Naive B cell (primary cell): ENCODE measurements at regions not wholly inside any gene's neighbourhood (a gene's known extent, or its start where the extent isn't known, plus 50 kb on each side); places are given as distances from the start of the nearest gene placed in this dataset.

ENCODE experiments used
- ATAC-seq, 2 donors: fragments of 150-1000 bp; cut with Tn5 transposase; 2 replicates each; pipeline ENCODE4 v1.10.0; 2021; ENCODE audit warnings: low read depth in 2 of 2, mild to moderate bottlenecking in 2 of 2, moderate library complexity in 2 of 2
- DNase-seq: peaks from one replicate; pipeline ENCODE4 v3.0.0; 2022
- H3K27ac Mint-ChIP-seq, 6 donors: one replicate each; pipeline ENCODE4 v1.8.0; 2020 to 2022; ENCODE audit warnings: mild to moderate bottlenecking in 6 of 6, mixed read lengths in 6 of 6, moderate library complexity in 5 of 6, inconsistent platforms in 2 of 6
- H3K27me3 Mint-ChIP-seq, 3 donors: one replicate each; pipeline ENCODE4 v1.8.0; 2021 to 2022; ENCODE audit warnings: mixed read lengths in 3 of 3, mild to moderate bottlenecking in 1 of 3
- H3K36me3 Mint-ChIP-seq, 2 donors: one replicate each; pipeline ENCODE4 v1.8.0; 2020 to 2022; ENCODE audit warnings: mixed read lengths in 2 of 2, inconsistent platforms in 1 of 2, mild to moderate bottlenecking in 1 of 2
- H3K4me1 Mint-ChIP-seq, 3 donors: one replicate each; pipeline ENCODE4 v1.8.0; 2020 to 2022; ENCODE audit warnings: mixed read lengths in 3 of 3, inconsistent platforms in 1 of 3, mild to moderate bottlenecking in 1 of 3, moderate library complexity in 1 of 3
- H3K4me3 Mint-ChIP-seq, 8 donors: one replicate each; pipeline ENCODE4 v1.8.0; 2020 to 2022; ENCODE audit warnings: mild to moderate bottlenecking in 8 of 8, mixed read lengths in 8 of 8, moderate library complexity in 8 of 8, inconsistent platforms in 2 of 8
- H3K9me3 Mint-ChIP-seq, 7 donors: one replicate each; pipeline ENCODE4 v1.8.0; 2020 to 2022; ENCODE audit warnings: mixed read lengths in 7 of 7, mild to moderate bottlenecking in 5 of 7, inconsistent platforms in 2 of 7, moderate library complexity in 1 of 7

DNA sequence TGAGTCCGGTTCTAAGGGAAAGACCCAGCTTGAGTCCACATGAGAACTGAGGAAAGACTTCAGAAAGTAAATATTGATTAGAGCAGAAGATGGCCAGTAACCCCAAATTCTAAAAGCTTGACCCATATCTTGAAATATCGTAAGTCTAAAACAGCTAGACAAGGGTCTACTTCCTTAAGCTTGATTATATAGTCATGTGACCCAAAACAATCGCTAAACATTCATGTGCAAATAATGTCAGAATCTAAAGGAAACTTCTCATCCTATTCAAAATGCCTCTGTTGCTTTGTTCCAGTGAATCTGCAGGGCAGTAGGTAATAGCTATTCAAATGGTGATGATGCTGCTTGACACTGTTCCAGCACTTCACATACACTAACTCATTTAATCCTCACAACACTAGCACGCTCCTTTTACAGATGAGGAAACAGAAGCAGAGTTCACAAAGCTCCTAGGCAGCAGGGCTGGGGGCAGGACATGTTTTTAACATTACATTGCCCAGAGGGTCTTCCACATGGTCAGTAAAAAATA lies 52.6 kb downstream of the TCF20 start:
- H3K4me1 Mint-ChIP-seq, result peaks cover 50 to 53% (median 50%) of the 10 kb centered on the region in 3 donors
- no peaks in the 10 kb centered on the region for H3K27me3 Mint-ChIP-seq
- H3K27ac Mint-ChIP-seq, result peak overlapping the region in 3 of 6 donors; percentile 44 to 65 (median 60)
- peaks cover 0 to 11% of the 10 kb centered on the region in 2 donors for H3K36me3 Mint-ChIP-seq
- H3K9me3 Mint-ChIP-seq, result no peaks in the 10 kb centered on the region
- DNase-seq (no peak), ATAC-seq (no peak)
- H3K4me3 Mint-ChIP-seq, result no peak overlapping the region

DNA sequence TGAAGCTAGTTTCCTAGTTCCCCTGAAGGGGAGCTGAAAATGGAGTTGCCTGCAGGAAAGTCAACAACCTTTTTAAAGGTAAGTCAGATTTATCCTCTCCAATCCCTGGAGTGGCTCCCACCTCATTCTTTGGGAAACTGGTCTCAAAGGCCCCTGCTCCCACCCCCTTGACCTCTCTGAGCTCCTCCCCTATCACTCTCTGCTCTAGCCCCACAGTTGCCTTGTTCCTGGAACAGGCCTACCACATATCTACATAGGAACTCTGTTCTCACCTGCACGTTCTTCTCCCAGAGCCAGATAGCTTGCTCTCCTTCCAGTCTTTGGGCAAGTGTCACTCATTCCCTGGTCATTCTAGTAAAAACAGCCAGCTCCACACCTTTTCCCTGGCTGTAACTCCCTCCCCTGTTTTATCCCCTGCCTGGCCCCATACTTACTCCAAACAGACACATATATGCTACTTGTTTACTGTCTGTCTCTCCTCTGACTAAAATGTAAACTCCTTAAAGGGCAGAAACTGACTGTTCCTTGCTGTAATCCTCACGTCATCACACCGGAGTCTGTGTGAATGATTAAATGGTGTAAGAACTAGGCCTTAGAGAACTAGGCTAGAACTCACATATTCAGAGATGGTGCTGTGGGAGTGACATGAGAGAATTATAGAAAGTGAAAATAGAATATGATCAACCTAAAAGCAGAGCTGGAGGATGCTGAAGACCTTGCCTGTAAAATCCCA lies 53.3 kb downstream of the TCF20 start:
- Mint-ChIP-seq H3K27me3 (no peaks in the 10 kb centered on the region), H3K27ac (peak overlapping the region; percentile 37 to 86 (median 64)), H3K4me1 (peaks cover 44 to 46% (median 46%) of the 10 kb centered on the region in 3 donors), H3K4me3 (no peak overlapping the region), H3K36me3 (peaks cover 0 to 11% of the 10 kb centered on the region in 2 donors), H3K9me3 (no peaks in the 10 kb centered on the region)
- DNase-seq (no peak), ATAC-seq (no peak)

DNA sequence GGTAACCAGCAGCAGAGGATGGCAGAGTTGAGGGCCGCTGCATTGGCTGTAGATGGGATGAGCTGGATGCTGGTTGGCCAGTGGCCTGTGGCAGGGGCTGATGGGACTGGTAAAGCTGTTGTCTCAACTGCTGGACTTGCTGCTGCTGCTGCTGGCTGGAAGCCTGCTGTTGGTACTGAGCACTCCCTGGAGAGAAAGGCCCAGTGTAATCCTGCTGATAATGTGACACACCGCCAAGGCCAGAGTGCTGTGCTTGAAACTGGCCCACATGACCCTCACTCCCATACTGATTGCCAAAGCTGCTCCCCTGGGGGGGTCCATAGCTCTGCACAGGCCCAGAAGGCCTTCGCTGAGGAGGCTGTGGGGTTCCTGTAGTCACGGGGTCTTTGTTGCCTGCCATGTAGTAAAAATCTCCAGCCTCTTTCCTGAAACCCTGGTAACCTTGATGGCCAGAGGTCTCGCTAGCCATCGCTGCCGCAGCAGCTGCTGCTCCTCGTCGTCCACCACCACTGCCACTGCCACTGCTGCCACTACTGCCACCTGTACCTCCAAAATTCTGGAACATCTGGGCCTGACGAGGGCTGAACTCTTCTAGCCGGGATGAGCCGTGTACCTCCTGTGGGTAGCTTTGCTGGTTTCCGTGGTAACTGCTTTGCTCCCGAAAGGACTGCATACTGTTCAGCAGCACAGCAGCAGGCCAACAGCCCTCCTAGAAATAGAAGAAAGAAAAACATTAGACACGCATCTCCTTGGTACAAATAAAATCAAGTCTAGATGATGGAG lies 55.6 kb downstream of the TCF20 start:
- H3K36me3 Mint-ChIP-seq, result peaks cover 20 to 21% of the 10 kb centered on the region in 2 donors

DNA sequence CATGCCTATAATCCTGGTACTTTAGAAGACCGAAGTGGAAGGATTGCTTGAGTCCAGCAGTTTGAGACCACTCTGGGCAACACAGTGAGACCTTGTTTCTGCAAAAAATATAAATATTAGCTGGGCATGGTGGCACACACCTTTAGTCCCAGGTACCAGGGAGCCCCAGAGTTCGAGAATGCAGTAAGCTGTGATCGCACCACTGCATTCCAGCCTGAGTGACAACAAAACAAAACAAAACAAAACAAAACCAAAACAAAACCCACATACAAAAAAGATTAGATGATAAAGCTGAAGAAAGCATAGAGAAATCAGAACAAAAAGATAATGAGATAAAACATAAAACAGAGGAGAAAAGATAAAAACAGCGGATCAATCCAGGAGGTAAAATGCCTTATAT lies 62.1 kb downstream of the TCF20 start:
- peak overlapping the region in 1 of 8 donors; percentile 77 for H3K4me3 Mint-ChIP-seq
- DNase-seq (no peak), ATAC-seq (no peak)
- no peaks in the 10 kb centered on the region for H3K27me3 Mint-ChIP-seq
- peaks cover 42 to 47% (median 46%) of the 10 kb centered on the region in 3 donors for H3K4me1 Mint-ChIP-seq
- H3K36me3 Mint-ChIP-seq, result peaks cover 16 to 27% of the 10 kb centered on the region in 2 donors
- peak overlapping the region in 4 of 6 donors; percentile 3 to 84 (median 64) for H3K27ac Mint-ChIP-seq
- no peaks in the 10 kb centered on the region for H3K9me3 Mint-ChIP-seq

More for the DNA sequence above, 55.6 kb downstream of the TCF20 start:
- Mint-ChIP-seq H3K27me3 (no peaks in the 10 kb centered on the region), H3K27ac (peak overlapping the region in 3 of 6 donors; percentile 49 to 76 (median 66)), H3K9me3 (no peaks in the 10 kb centered on the region), H3K4me3 (no peak overlapping the region), H3K4me1 (peaks cover 36 to 43% (median 40%) of the 10 kb centered on the region in 3 donors)
- no peak for DNase-seq
- ATAC-seq, result no peak

DNA sequence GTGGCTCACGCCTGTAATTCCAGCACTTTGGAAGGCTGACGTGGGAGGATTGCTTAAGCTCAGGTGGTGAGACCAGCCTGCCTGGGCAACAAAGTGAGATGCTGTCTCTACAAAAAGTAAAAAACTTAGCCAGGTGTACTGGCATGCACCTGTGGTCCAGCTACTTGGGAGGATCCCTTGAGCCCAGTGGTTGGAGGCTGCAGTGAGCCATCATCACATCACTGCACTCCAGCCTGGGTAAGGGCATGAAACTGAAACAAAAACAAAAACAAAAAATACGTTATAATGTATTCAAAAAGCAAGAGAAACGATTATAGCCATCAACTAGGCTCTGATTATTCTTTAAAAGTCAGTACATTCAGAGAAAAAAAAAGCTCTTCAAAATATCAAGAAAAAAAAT lies 62.5 kb downstream of the TCF20 start:
- ATAC-seq (peak in 1 of 2 donors; percentile 28), DNase-seq (no peak)
- Mint-ChIP-seq H3K36me3 (peaks cover 16 to 30% of the 10 kb centered on the region in 2 donors), H3K27ac (peak overlapping the region in 1 of 6 donors; percentile 3), H3K9me3 (no peaks in the 10 kb centered on the region), H3K4me3 (peak overlapping the region in 2 of 8 donors; percentile 2 to 77), H3K27me3 (no peaks in the 10 kb centered on the region), H3K4me1 (peaks cover 46 to 51% (median 49%) of the 10 kb centered on the region in 3 donors)

DNA sequence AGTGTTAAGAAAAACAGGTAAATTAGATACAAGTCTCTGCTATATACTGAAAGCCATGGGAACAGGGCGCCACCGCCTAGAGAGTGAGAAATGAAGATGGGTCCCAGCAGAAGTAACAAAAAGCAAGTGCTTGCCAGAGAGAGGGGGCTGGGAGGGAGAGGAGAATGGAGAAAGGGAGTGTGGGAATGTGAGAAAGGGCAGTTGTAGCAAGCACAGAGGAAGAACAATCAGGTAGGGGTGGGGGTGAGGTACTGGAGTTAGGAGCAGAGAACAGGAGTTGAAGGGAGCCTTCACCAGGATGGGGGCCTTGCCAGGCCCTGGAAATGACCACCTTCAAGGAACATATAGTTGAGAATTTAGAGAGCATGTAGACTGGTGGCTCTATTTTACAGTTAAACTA lies 66.8 kb downstream of the TCF20 start:
- Mint-ChIP-seq H3K27ac (peak overlapping the region in 3 of 6 donors; percentile 19 to 89 (median 49)), H3K9me3 (no peaks in the 10 kb centered on the region), H3K4me1 (peaks cover 32 to 59% (median 32%) of the 10 kb centered on the region in 3 donors), H3K27me3 (no peaks in the 10 kb centered on the region), H3K36me3 (peaks cover 22 to 25% of the 10 kb centered on the region in 2 donors), H3K4me3 (peak overlapping the region in 1 of 8 donors; percentile 64)
- DNase-seq (no peak), ATAC-seq (no peak)

DNA sequence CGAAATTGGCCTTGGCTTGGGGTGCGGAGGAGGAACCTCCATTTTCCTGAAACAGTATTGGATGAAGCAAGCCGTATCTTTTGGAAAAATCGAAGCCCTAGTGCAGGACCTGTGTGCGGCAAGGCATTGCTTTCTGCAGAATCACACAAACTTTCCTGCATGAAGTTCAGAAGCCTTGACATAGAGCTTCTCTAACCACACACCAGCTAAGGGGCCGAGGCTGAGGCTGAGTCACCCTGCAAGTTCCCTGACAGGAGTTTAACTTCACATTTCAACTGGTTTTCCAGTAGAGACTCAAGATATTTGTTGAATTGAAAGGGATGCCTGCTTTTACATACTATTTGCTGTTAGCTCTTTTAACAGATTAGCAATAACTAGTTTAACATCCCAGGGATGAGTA lies 67.8 kb downstream of the TCF20 start:
- Mint-ChIP-seq H3K9me3 (no peaks in the 10 kb centered on the region), H3K4me1 (peaks cover 24 to 50% (median 28%) of the 10 kb centered on the region in 3 donors), H3K27ac (peak overlapping the region in 2 of 6 donors; percentile 53 to 65), H3K36me3 (peaks cover 22 to 25% of the 10 kb centered on the region in 2 donors), H3K4me3 (peak overlapping the region in 1 of 8 donors; percentile 66), H3K27me3 (no peaks in the 10 kb centered on the region)
- DNase-seq (no peak), ATAC-seq (no peak)

DNA sequence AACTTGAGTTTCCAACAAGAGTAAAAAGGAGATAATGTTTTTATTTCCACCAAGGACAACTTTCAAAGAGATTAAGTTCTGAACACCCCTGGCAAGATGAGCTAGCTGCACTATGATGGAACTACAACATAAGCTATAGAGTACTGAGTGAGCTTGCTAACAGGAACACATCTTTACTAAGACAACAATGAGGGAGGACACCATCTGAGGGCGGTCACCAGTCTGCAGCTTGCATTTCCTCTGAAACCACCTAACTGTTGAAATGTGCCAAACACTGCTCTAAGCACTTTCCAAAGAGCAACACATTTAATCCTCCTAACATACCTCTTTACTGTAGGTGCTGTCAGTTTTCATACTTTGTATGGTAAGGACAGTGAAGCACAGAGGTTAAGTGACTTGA lies 68.4 kb downstream of the TCF20 start:
- Mint-ChIP-seq H3K9me3 (no peaks in the 10 kb centered on the region), H3K4me3 (no peak overlapping the region), H3K27ac (no peak overlapping the region), H3K36me3 (peaks cover 22 to 25% of the 10 kb centered on the region in 2 donors), H3K4me1 (peaks cover 24 to 48% (median 29%) of the 10 kb centered on the region in 3 donors), H3K27me3 (no peaks in the 10 kb centered on the region)
- no peak for ATAC-seq
- DNase-seq, result no peak

DNA sequence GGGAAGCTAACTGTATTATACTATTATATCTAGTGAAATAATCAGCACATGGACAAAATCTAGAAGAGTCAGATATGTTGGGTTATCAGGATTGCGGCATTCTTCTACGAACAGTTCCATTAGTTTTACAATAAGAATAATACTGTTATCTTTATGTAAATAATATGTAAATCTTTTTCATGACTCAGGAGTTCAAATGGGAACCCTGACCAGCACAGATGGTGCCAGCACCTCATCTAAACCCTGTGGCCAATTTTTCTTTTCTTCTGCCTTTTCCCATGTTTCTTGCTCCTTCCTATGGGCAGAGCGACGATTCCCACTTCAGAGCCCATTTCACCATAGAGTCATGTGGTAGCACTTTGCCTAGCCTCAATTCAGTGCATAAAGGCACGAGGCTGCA lies 68.4 kb upstream of the CYP2D6 start:
- H3K27me3 Mint-ChIP-seq, result no peaks in the 10 kb centered on the region
- H3K9me3 Mint-ChIP-seq, result no peaks in the 10 kb centered on the region
- no peak overlapping the region for H3K27ac Mint-ChIP-seq
- no peak overlapping the region for H3K4me3 Mint-ChIP-seq
- H3K4me1 Mint-ChIP-seq, result peaks cover 25 to 57% (median 29%) of the 10 kb centered on the region in 3 donors
- no peak for ATAC-seq
- H3K36me3 Mint-ChIP-seq, result peaks cover 15 to 25% of the 10 kb centered on the region in 2 donors
- DNase-seq, result no peak

DNA sequence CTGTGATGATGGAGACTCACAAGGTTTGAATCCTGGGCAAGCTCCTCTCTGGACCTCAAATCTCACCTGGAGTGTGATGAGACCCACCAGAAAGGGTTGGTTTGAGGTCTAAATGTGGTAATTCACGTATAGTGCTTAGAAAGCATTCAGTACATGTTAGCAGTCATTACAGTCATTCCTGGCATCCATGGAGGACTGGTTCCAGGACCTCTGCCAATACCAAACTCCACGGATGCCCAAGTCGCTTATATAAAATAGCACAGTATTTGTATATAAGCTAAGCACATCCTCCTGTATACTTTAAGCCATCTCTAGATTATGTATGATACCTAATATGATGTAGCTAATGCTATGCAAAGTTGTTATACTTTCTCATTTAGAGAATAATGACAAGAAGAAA lies 67.6 kb upstream of the CYP2D6 start:
- Mint-ChIP-seq H3K27ac (no peak overlapping the region), H3K36me3 (peaks cover 15 to 19% of the 10 kb centered on the region in 2 donors), H3K4me1 (peaks cover 27 to 58% (median 29%) of the 10 kb centered on the region in 3 donors), H3K27me3 (no peaks in the 10 kb centered on the region), H3K9me3 (no peaks in the 10 kb centered on the region), H3K4me3 (no peak overlapping the region)
- ATAC-seq (no peak), DNase-seq (no peak)

DNA sequence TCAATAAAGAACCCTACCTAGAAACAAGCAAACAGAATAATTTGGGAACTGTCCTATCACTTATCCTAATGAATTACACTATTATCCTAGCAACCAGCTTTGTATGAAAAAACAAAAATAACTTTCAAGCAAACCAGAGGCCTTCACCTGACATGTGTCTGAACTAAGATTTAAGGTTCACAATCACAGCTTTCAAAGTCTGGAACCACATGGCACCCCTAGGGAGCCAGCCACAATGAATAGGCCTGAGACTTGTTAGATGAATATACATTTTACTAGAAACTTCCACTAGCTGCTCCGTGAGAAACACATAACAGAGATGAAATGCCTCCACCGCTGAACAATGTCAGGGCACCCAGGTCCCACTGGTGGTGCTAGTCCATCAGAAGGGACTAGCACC lies 65.8 kb upstream of the CYP2D6 start:
- peak overlapping the region in 1 of 6 donors; percentile 11 for H3K27ac Mint-ChIP-seq
- no peaks in the 10 kb centered on the region for H3K27me3 Mint-ChIP-seq
- H3K36me3 Mint-ChIP-seq, result peaks cover 9 to 12% of the 10 kb centered on the region in 2 donors
- no peak overlapping the region for H3K4me3 Mint-ChIP-seq
- H3K9me3 Mint-ChIP-seq, result no peaks in the 10 kb centered on the region
- H3K4me1 Mint-ChIP-seq, result peaks cover 32 to 58% (median 38%) of the 10 kb centered on the region in 3 donors
- no peak for DNase-seq
- ATAC-seq, result no peak

DNA sequence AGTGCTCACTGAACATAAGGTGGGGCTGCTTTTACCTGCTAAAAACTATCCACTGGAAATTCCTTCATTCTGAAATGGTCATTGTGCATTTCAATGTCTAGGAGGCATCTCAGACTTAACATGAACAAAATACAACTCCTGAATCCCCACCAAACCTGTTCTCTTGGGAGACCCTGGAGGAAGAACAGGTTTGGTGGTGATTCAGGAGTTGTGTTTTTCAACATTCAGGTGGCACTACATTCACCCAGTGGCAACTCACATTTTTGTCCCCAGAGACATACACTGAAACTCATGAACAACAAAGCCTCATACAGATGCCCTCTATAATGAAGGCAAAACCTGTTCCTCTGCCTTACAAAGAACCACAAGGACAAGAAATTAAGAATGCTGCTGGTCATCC lies 64.3 kb upstream of the CYP2D6 start:
- peaks cover 27 to 52% (median 45%) of the 10 kb centered on the region in 3 donors for H3K4me1 Mint-ChIP-seq
- peak overlapping the region in 3 of 6 donors; percentile 57 to 82 (median 66) for H3K27ac Mint-ChIP-seq
- no peak for DNase-seq
- no peak overlapping the region for H3K4me3 Mint-ChIP-seq
- H3K27me3 Mint-ChIP-seq, result no peaks in the 10 kb centered on the region
- no peaks in the 10 kb centered on the region for H3K9me3 Mint-ChIP-seq
- H3K36me3 Mint-ChIP-seq, result no peaks in the 10 kb centered on the region
- no peak for ATAC-seq

DNA sequence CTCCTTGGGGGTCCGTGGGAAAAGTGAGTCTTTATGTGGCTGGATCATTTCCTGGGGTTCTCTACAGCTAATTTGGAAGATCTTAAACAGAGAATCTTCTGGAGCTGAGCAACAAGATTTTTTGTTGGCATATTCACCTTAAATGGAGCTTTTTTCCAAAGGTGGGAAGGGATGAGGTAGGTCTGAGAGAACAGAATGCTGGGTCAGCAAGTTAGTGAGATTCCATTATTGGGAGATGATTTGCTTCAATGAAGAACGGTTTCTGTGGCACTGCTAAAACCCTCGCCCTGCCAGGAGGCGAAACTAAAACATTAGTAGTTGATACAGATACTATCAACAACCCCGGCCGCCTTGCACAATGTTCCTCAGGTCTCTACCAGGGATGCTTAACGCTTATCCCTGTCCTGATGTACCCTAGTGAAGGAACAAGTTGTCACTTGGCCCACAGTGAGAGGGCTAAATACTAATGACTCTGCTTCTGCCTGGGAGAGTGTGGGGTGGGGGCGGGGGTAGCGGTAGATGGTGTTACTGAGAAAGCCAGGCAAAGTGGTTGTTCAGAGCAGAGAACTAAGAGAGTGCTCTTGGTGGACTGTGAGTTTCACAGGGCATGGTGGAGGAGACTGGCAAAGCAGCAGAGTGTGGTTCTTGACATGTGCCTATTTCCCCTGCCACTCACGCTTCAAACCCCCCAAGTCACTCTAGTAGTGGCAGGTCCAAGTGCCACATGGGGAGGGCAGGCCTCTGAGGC lies 63.7 kb upstream of the CYP2D6 start:
- H3K4me3 Mint-ChIP-seq, result no peak overlapping the region
- no peaks in the 10 kb centered on the region for H3K36me3 Mint-ChIP-seq
- H3K9me3 Mint-ChIP-seq, result no peaks in the 10 kb centered on the region
- peak overlapping the region in 3 of 6 donors; percentile 49 to 82 (median 66) for H3K27ac Mint-ChIP-seq
- peaks cover 27 to 55% (median 45%) of the 10 kb centered on the region in 3 donors for H3K4me1 Mint-ChIP-seq
- no peak for DNase-seq
- ATAC-seq, result no peak
- no peaks in the 10 kb centered on the region for H3K27me3 Mint-ChIP-seq
